Psoas muscle (tissue), 7 donors: ENCODE measurements at regions not wholly inside any gene's neighbourhood (a gene's known extent, or its start where the extent isn't known, plus 50 kb on each side); places are given as distances from the start of the nearest gene placed in this dataset.

ENCODE experiments used
- ATAC-seq, 4 donors: fragments of 200-7000 bp; cut with Tn5 transposase; one replicate each; pipeline ENCODE4 v1.9.1; 2020; ENCODE audit warnings: moderate library complexity in 3 of 4, mild to moderate bottlenecking in 2 of 4
- DNase-seq, 2 donors: peaks; one replicate each; pipeline ENCODE4 v3.0.0-alpha.2; 2020
- H3K27ac ChIP-seq: fragments of 200-600 bp; one replicate; pipeline ENCODE4 v1.8.0; 2022
- H3K27me3 ChIP-seq, 3 donors: fragments of 200-600 bp in 1 of 3; one replicate each; pipeline versions ENCODE4 v1.6.1 to v1.8.0; 2013 to 2022; ENCODE audit warnings: low read length in 2 of 3, mild to moderate bottlenecking in 2 of 3, moderate library complexity in 1 of 3; ENCODE audit not compliant: insufficient read depth in 3 of 3
- H3K36me3 ChIP-seq, 2 donors: fragments of 200-600 bp in 1 of 2; one replicate each; pipeline versions ENCODE4 v1.6.1 to v1.8.0; 2013 to 2022; ENCODE audit warnings: low read depth in 1 of 2, mild to moderate bottlenecking in 1 of 2, moderate library complexity in 1 of 2; ENCODE audit not compliant: insufficient read depth in 1 of 2
- H3K4me1 ChIP-seq: fragments of 200-600 bp; one replicate; pipeline ENCODE4 v1.8.0; 2022
- H3K4me3 ChIP-seq: fragments of 200-600 bp; one replicate; pipeline ENCODE4 v1.8.0; 2022; ENCODE audit warnings: mild to moderate bottlenecking
- H3K9me3 ChIP-seq: fragments of 200-600 bp; one replicate; pipeline ENCODE4 v1.8.0; 2022
- CTCF ChIP-seq: fragments of 200-600 bp; IDR thresholded peaks from one replicate; pipeline ENCODE4 v1.8.0; 2022; ENCODE audit warnings: antibody characterized with exemption
- WGBS, 3 donors: extraction: QIAGEN DNeasy Blood & Tissue Kit; methylation state at CpG; one replicate each; pipeline versions ENCODE4 v1.1.6 to v1.1.7; 2013; 5-methylcytosine and 5-hydroxymethylcytosine counted together
- intact Hi-C, 2 donors: fragments of 100-400 bp; cut with DNase I; formaldehyde crosslinking; loops; one replicate each; pipeline versions ENCODE4 v1.11.0 to v1.14.2; 2022
- donor health status: healthy with polysubstance abuse.
- donor health status: DM: no; HTN: no; CAD: no; lungs with moderate emphysema.
- donor health status: Bipolar disorder and iron deficiency.
- donor health status: healthy.
- donor health status: DM: yes; HTN: yes; CAD: no.
- donor health status: DM: no; HTN: no; CAD: no.
- donor health status: DM: yes; HTN: yes; CAD: no.

- no peaks in the 10 kb centered on the region for H3K27me3 ChIP-seq
- no peaks in the 10 kb centered on the region for H3K9me3 ChIP-seq
- H3K27ac ChIP-seq: no peak overlapping the region
- no peak overlapping the region for H3K4me3 ChIP-seq
- ATAC-seq (no peak), DNase-seq (no peak)
- intact Hi-C loops: no loop called here
- WGBS, 3 donors: 44 to 76% (median 46%) methylated on average over 1 of the region's 1 CpG
- no peaks in the 10 kb centered on the region for H3K4me1 ChIP-seq
- no peaks in the 10 kb centered on the region for H3K36me3 ChIP-seq
- no peak for TF ChIP-seq CTCF
Measured at GRCh38 chr12:24062642-24063245, 113.3 kb upstream of the SOX5 start.

DNA sequence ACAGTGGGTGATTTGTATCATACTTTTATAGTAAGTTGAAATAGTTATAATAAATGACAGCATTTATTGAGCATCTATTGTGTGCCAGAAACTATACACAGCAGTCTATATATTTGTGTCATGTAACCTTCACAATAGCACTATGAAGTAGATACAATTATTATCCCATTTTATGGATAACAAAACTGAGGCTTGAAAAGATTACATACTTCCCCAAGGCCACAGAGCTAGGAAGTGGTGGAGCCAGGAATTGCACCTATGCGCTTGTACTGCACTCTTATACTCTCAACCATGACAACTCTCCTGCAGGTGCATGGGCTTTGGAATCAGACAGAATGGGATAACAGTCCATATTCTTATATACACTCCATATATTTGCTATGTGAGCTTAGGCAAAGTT lies 110.6 kb upstream of the SOX5 start:
- H3K4me3 ChIP-seq: no peak overlapping the region
- 94 to 97% (median 97%) methylated on average over 1 of the region's 1 CpG for WGBS, 3 donors
- no peak overlapping the region for H3K27ac ChIP-seq
- DNase-seq (no peak), ATAC-seq (no peak)
- no peaks in the 10 kb centered on the region for H3K4me1 ChIP-seq
- H3K27me3 ChIP-seq: no peaks in the 10 kb centered on the region
- no peak for TF ChIP-seq CTCF
- H3K36me3 ChIP-seq: no peaks in the 10 kb centered on the region
- H3K9me3 ChIP-seq: no peaks in the 10 kb centered on the region
- intact Hi-C loops: no loop called here

GRCh38 chr12:24057920-24058476 lies 108.5 kb upstream of the SOX5 start:
- no peaks in the 10 kb centered on the region for H3K36me3 ChIP-seq
- no peak overlapping the region for H3K4me3 ChIP-seq
- DNase-seq (no peak), ATAC-seq (no peak)
- no peaks in the 10 kb centered on the region for H3K9me3 ChIP-seq
- no peaks in the 10 kb centered on the region for H3K27me3 ChIP-seq
- intact Hi-C loops: no loop called here
- H3K4me1 ChIP-seq: no peaks in the 10 kb centered on the region
- H3K27ac ChIP-seq: no peak overlapping the region
- WGBS, 3 donors: 45 to 61% (median 54%) methylated on average over 4 of the region's 4 CpGs
- no peak for TF ChIP-seq CTCF

GRCh38 chr12:24055747-24056146 lies 106.3 kb upstream of the SOX5 start:
- 60 to 76% (median 65%) methylated on average over 1 of the region's 1 CpG for WGBS, 3 donors
- intact Hi-C loops: no loop called here
- ATAC-seq: no peak

More at GRCh38 chr12:24055747-24056146, 106.3 kb upstream of the SOX5 start:
- Histone ChIP-seq H3K36me3 (no peaks in the 10 kb centered on the region), H3K27ac (no peak overlapping the region), H3K4me3 (no peak overlapping the region), H3K9me3 (no peaks in the 10 kb centered on the region), H3K4me1 (no peaks in the 10 kb centered on the region), H3K27me3 (no peaks in the 10 kb centered on the region)
- DNase-seq: no peak
- TF ChIP-seq CTCF: no peak
